KG1 (cell line): ENCODE measurements at regions not wholly inside any gene's neighbourhood (a gene's known extent, or its start where the extent isn't known, plus 50 kb on each side); places are given as distances from the start of the nearest gene placed in this dataset.
"Not testable (repeated sequence)": the region's sequence is repeated elsewhere in the genome, so short reads cannot be mapped to it uniquely, and the experiment has no call there.

Experiments
- DNase-seq: peaks from one replicate; lab custom pipeline; 2025; lab: John Stamatoyannopoulos, UW

DNA sequence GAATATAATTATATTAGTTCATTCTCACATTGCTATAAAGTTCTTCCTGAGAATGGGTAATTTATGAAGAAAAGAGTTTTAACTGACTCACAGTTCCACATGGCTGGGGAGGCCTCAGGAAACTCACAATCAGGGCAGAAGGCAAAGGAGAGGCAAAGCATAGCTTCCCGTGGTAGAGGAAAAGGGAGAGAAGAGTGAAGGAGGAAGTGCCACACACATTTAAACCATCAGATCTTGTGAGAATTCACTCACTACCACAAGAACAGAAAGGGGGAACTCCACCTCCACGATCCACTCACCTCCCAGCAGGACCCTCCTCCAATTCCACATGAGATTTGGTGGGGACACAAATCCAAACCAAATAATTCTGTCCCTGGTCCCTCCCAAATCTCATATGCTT, 773.4 kb upstream of the INTU start:
- DNase-seq: no peak

DNA sequence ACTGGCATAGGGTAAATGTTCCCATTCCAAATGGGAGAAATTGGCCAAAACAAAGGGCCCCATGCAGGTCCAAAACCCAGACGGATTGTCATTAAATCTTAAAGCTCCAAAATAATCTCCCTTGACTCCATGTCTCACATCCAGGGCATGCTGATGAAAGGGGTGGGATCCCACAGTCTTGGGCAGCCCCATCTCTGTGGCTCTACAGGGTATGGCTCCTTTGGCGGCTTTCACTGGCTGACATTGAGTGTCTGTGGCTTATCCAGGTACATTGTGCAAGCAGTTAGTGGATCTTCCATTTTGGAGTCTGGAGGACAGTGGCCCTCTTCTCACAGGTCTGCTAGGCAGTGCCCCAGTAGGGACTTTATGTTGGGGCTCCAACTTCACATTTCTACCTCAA, 772.9 kb upstream of the INTU start:
- DNase-seq: no peak

DNA sequence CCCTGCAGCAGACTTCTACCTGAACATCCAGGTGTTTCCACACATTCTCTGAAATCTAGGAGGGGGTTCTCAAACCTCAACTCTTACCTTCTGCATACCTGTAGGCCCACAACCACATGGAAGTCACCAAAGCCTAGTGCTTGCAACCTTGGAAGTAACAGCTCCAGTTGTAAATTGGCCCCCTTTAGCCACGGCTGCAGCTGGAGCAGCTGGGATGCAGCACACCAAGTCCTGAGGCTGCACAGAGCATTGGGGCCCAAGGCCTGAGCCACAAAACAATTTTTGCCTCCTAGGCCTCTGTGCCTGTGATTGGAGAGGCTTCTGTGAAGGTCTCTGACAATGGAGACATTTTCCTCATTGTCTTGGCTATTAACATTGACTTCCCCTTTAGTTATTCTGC, 772.4 kb upstream of the INTU start:
- DNase-seq: no peak

DNA sequence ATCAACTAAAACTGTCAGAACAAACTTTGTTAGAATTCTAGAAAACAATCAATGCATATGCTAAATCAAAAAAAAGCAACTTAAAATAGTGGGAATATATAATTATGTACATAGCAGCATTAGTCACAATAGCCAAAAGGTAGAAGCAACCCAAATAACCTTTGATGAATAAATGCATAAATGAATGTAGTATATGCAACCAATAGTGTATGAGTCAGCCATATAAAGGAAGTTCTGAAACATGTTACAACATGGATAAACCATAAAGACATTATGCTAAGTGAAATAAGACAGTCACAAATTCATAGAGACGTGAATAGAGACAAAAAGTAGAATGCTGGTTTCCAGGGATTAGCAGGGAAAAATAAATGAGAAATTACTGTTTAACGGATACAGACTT, 762.8 kb upstream of the INTU start:
- DNase-seq: no peak

DNA sequence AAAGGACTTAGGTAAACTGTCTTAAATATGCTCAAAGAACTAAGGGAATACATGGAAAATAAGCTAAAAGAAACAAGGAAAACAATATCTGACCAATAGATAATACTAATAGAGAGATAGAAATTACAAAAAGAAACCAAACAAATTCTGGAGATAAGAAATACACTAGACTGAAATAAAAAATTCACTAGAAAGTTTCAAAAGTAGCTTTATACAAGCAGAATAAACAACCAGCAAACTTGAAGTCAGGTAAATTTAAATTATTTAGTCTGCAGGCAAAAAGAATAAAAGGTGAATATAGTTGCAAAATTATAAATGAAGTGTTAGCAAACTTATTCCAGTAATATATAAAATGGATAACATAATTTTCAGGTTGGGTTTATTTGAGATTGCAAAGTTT, 760.9 kb upstream of the INTU start:
- no peak for DNase-seq

DNA sequence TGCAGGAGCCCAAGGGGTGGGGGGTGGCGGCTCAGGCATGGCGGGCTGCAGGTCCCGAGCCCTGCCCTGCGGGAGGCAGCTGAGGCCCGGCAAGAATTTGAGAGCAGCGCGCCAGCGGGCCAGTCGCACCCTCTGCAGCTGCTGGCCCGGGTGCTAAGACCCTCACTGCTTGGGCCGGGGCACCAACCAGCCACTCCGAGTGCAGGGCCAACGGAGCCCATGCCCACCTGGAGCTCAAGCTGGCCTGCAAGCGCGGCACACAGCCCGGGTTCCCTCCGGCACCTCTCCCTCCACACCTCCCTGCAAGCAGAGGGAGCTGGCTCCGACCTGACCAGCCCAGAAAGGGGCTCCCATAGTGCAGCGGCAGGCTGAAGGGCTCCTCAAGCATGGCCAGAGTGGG, 758.2 kb upstream of the INTU start:
- no peak for DNase-seq

DNA sequence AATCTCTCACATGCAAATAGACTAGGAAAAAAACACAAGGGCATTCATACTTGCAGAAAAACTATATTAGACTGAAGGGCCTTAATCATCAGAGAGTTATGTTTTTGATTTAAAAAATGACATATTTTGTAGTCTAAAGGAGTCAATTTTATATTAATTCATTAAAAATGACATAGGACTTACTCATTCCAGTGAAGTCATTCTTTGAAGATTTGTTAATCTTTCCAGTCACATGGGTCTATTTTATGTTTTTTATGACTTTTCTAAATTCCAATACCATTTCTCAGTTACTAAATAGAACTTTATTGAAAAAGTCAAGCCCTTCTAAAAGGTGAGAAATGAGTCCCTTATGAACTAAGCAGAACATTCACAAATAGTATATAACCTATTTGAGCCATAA, 743.8 kb upstream of the INTU start:
- no peak for DNase-seq

DNA sequence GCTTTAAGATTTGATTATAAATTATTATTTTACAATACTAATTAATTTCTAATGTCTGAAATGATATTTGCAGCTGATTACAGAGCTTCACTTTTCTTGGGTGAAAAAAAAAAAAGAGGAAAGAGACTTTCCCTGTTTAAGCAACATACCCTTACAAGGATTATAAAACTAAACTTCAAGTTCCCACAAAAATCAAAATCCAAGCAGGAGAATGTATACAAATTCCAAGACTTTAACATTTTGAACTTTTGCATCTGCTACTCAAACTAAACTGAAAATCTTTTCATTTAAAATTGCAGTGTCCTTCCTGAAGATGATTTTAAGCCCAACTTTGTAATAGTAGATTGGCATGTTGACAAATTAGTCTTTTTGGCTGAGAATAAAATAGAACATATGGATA, 742.4 kb upstream of the INTU start:
- no peak for DNase-seq

DNA sequence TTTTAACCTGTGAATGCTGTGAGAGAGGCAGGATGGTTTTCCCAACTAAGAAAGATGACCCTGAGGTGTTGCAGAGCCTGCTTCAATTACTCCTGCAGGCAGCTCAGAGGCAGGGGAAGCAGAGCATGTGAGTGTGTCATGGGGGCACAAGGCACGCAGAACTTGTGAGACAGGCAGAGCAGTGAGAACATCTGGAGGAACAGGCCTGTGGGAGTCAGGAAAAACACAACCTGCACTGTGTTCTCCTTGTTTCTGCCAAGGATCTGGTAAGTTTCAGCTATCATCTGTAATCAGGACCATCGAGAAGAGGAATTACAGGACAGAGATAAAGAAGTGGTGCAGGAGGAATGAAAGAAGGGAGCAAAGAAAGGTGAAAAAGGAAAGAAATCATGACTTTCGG, 741.8 kb upstream of the INTU start:
- no peak for DNase-seq

DNA sequence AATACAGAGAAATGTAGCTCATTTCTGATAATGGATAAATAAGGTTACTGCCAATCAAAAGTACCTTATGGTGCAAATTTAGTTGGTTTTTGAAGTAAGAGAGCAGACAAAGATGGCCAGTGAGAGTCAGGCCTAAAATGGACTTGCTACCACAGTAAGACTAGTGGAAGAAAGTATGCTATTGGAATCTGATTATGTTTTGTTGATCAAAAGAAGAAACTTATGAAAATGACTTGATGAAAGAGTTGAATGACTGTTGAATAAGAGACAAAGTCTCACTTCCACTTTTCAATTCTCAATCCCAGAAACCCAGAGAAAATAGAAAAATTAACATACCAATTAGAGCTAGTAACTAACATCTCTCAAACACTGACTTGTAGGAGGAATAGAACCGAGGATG, 737.8 kb upstream of the INTU start:
- DNase-seq: no peak

DNA sequence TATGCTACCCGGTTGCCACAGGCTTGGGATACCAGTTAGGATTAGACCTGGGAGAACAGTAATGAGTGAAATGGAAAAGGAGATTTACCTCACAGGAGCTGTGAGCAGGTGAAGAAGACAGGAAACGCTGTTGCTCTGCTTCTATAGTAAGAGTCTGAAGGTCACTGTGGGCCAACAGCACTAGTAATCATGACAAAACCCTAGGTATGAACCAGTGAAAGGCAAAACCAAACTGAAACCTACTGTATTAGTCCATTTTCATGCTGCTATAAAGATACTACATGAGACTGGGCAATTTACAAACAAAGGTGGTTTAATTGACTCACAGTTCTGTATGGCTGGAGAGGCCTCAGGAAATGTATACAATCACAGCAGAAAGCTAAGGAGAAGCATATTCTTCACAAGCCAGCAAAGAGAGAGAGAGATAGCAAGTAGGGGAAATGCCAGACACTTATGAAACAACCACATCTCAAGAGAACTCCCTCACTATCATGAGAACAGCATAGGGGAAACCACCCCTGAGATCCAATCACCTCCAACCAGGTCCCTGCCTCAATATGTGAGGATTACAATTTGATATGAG, 736.7 kb upstream of the INTU start:
- DNase-seq: no peak

DNA sequence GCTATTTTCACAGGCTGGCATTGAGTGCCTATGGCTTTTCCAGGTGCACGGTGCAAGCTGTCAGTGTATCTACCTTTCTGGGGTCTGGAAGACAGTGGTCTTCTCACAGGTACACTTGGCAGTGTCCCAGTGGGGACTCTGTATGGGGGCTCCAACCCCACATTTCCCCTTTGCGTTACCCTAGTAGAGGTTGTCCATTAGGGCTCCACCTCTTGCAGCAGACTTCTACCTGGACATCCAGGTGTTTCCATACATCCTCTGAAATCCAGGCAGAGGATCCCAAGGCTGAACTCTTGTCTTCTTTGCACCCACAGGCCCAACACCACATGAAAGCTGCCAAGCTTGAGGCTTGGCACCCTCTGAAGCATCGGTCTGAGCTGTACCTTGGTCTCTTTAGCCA, 735.7 kb upstream of the INTU start:
- DNase-seq: no peak

DNA sequence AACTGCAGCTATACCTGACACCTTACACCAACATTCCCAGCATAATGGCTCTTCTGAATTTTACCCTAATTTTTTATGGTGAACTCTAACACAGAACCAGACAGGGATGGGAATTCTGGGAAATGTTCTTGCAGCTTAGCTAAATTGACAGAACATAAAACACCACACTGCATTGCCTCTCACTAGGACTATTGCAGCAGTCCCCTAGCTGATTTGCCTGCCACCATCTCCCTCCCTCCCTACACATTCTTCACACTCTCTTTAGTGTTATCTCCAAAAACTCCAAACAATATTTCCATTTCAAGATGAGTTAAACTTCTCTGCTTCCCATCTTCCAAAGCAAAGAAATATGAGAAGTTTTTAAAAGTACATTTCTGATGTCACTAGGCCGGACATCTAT, 733.9 kb upstream of the INTU start:
- no peak for DNase-seq

DNA sequence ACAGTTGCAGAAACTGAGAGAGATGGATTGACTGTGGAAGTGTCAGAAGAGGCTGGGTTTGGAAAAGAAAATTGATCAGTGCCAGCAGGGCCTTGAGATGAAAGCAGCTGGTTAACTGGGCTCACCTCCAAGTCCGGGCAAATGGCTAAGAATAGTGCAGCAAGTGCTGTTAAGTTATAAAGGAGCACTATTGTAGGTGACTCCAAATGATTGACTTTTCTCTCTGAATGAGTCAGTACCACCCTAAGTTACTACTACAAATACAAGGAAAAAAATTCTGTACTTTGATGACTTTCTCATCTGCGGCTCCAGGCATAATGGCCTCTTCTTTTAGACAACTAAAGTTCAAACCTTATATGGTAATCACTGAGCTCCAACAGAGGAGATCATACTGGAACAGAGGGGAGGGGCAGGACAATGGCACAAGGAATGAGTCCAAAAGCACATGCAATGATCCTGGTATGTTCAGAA, 733.4 kb upstream of the INTU start:
- no peak for DNase-seq

DNA sequence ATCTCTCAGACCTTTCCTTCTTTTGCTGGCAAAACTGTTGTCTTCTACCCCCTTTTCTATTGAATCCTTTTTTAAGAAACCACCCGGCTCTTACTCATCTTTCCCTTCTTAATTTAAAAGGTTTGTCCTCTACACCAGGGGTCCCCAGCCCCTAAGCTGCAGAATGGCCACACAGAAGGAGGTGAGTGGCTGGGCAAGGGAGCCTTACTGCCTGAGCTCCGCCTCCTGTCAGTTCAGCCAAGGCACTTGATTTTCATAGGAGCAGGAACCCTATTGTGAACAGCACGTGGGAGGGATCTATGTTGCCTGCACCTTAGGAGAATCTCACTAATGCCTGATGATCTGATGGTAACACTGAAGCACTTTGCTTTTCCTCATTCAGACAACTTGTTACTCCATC, 726.3 kb upstream of the INTU start:
- no peak for DNase-seq

DNA sequence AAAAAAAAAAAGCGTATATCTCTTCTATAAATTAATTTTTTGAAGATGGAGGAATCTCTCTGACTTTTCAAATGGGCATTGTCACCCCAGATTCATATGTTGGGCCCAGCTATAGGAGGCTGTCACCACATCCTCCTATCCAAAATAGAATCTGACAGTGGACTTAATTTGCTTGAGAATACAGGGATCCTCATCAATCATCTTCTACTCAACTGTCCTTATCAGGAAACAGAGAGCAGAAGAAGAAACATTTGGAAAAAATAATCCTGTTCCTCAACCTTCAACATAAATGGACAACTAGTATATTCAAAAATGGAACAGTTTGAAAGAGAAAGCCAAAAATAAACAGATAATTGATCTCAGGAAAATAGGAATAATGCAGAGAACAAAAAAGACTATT, 725.4 kb upstream of the INTU start:
- DNase-seq: no peak

DNA sequence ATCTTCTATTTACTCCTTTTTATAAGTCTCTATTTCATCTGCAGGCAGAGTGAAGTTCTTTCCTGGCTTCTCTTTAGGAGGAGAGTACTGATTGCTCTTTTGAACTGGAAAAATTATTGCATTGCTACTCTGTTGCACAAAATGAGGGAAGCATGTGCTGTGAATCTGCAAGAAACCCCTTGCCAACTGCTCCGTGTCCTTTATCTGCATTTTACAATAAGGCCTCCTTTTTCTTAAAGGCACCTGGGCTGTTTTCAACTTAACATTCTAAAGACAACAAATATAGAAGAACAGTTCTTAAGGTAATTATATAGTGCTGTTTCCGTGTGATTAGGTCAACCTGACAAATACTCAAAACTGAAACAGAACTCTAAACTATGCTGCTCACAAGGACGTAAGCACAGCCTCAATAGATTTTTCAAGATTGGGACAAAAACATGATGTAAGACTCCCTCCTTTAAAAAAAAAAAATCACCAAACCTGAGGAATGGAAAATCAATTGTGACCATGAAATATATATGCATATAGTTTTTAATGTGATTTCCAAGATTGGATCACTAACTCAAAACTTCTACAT, 716.6 kb upstream of the INTU start:
- no peak for DNase-seq

DNA sequence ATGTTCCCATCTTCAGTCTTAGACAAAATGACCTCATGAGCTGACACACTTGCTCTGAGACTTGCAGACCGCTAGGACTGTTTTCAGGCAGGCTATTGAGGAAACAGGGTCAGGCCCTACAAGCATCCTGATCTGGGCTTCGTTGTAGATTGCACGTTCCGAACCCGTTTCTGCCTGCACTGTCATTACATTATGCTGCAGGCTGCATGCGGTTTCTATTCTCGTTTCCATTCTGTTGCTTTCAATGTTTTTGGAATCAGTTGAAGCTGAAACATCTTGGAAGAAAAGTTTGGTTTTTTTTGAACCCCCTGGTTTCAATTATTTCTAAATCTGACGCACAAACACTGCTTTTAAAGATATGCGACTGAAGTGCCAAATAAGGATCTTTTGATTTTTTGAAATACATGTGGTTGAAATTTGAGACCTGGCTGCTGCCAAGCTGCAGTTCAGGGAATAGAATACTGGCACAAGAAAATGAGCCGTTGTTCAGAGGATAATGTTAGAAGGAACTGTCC, 716.1 kb upstream of the INTU start:
- DNase-seq: no peak

DNA sequence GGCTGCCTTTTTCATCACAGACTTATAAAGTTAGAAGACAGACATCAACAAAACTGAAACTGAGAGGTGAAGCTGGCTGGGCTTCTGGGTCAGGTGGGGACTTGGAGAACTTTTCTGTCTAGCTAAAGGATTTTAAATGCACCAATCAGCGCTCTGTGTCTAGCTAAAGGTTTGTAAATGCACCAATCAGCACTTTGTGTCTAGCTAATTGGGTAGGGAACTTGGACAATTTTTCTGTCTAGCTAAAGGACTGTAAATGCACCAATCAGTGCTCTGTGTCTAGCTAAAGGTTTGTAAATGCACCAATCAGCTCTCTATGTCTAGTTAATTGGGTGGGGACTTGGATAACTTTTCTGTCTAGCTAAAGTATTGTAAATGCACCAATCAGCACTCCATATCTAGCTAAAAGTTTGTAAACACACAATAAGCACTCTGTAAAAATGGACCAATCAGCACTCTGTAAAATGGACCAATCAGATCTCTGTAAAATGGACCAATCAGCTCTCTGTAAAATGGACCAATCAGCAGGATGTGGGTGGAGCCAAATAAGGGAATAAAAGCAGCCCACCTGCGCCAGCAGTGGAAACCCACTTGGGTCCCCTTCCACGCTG, 710.3 kb upstream of the INTU start:
- not testable (repeated sequence) for DNase-seq

DNA sequence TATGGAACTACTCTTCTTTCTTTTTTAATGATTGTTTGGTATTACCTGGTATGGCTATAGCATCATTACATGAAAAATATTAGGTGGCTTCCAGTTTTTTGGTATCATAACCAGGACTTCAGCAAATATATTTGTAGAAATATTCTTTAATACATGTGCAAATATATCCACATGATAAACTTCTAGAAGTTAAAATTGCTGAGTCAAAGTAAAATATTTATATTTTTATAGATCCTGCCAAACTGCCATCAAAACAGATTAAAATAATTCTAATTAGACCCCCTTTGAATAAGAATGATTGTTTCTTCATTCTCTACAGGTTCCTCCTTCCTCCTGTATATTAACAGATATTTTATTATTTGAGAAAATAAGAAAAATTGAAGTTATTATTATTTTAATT, 708.5 kb upstream of the INTU start:
- no peak for DNase-seq

DNA sequence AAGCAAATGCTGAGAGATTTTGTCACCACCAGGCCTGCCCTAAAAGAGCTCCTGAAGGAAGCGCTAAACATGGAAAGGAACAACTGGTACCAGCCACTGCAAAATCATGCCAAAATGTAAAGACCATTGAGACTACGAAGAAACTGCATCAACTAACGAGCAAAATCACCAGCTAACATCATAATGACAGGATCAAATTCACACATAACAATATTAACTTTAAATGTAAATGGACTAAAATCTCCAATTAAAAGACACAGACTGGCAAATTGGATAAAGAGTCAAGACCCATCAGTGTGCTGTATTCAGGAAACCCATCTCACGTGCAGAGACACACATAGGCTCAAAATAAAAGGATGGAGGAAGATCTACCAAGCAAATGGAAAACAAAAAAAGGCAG, 702.7 kb upstream of the INTU start:
- not testable (repeated sequence) for DNase-seq

DNA sequence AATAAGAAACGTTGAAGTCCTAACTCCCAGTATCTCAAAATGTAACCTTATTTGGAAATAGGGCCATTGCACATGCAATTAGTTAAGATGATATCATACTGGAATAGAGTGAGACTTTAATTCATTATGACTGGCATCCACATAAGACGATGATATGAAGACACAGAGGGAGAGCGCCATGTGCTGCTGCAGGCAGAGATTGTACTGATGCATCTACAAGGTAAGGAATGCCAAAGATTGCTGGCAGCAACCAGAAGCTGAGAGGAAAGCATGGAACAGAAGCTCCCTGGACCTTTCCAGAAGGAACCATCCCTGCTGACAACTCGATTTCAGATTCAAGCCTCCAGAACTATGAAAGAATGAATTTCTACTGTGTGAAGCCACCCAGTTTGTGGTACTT, 697.0 kb upstream of the INTU start:
- DNase-seq: no peak

DNA sequence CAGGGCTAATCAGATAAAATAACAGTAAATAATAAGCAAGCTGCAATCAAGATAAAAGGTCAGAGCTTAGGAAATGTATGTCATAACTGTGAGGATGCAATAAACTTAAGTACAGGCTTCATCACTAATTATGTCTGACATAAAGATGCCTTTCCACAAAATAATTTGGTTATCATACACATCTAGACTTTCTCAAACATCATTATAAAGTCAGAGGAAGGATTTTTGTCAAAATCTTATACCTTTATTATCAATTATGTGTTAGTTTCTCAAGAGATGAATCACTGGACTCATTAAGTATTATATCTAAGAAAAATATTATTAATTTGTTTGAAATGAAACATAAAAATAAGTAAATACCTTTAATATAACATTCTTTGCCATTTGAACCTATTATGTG, 695.4 kb upstream of the INTU start:
- no peak for DNase-seq
